Pancreas (tissue), 10 donors: ENCODE measurements at regions not wholly inside any gene's neighbourhood (a gene's known extent, or its start where the extent isn't known, plus 50 kb on each side); places are given as distances from the start of the nearest gene placed in this dataset.
"Not testable (repeated sequence)": the region's sequence is repeated elsewhere in the genome, so short reads cannot be mapped to it uniquely, and the experiment has no call there.

Source experiments
- ATAC-seq, 4 donors: fragments of 200-7000 bp; cut with Tn5 transposase; one replicate each; pipeline versions ENCODE4 v1.8.0 to v1.9.1; 2020; ENCODE audit warnings: mild to moderate bottlenecking in 4 of 4, moderate library complexity in 4 of 4
- DNase-seq, 6 donors: peaks; one replicate each; pipeline ENCODE4 v3.0.0-alpha.2; 2020
- FAIRE-seq: peaks from 2 replicates; lab custom pipeline; 2012; peaks lifted over from hg19 to GRCh38; lab: Jason Lieb, UNC
- H3K27ac ChIP-seq, 4 donors: fragments of 200-600 bp; sonication (generic); 1 replicate in 3 of 4; 2 replicates in 1 of 4; pipeline versions ENCODE4 v1.5.0 to v1.8.0; 2020
- H3K27me3 ChIP-seq, 4 donors: fragments of 200-600 bp; one replicate each; pipeline ENCODE4 v1.8.0; 2021
- H3K36me3 ChIP-seq, 3 donors: fragments of 200-600 bp; sonication (generic) in 1 of 3; one replicate each; pipeline versions ENCODE4 v1.5.0 to v1.8.0; 2020 to 2021
- H3K4me1 ChIP-seq, 3 donors: fragments of 200-600 bp; one replicate each; pipeline ENCODE4 v1.8.0; 2021
- H3K4me3 ChIP-seq, 4 donors: fragments of 200-600 bp; sonication (generic) in 2 of 4; one replicate each; pipeline versions ENCODE4 v1.5.0 to v1.8.0; 2020 to 2021
- H3K9me3 ChIP-seq, 4 donors: fragments of 200-600 bp; one replicate each; pipeline ENCODE4 v1.8.0; 2021
- CTCF ChIP-seq, 4 donors: fragments of 200-600 bp; sonication (generic) in 3 of 4; IDR thresholded peaks; one replicate each; pipeline versions ENCODE4 v1.5.0 to v1.8.0; 2021; ENCODE audit warnings: antibody characterized with exemption in 4 of 4
- WGBS, 2 donors: extraction: QIAGEN DNeasy Blood & Tissue Kit; methylation state at CpG; one replicate each; pipeline ENCODE4 v1.1.7; 2013; 5-methylcytosine and 5-hydroxymethylcytosine counted together
- intact Hi-C, 3 donors: fragments of 100-400 bp; cut with DNase I; formaldehyde crosslinking; loops; one replicate each; pipeline versions ENCODE4 v1.11.1 to v1.14.2; 2022
- donor health status: healthy with polysubstance abuse.
- donor health status: DM: no; HTN: no; CAD: no; lungs with moderate emphysema.
- donor health status: DM: no; HTN: no; CAD: no.
- donor health status: control.
- donor health status: control.
- donor health status: Bipolar disorder and iron deficiency.
- donor health status: DM: yes; HTN: yes; CAD: no.
- donor health status: DM: no; HTN: no; CAD: no.
- donor health status: DM: no; HTN: no; CAD: no.
- donor health status: DM: yes; HTN: yes; CAD: no.

GRCh38 chr3:18086760-18087159, 338.4 kb downstream of the SATB1 start:
- FAIRE-seq (no peak), ATAC-seq (no peak), DNase-seq (no peak)
- Histone ChIP-seq H3K9me3 (no peaks in the 10 kb centered on the region), H3K4me3 (no peak overlapping the region), H3K36me3 (no peaks in the 10 kb centered on the region), H3K27me3 (no peaks in the 10 kb centered on the region), H3K27ac (no peak overlapping the region), H3K4me1 (no peaks in the 10 kb centered on the region)
- TF ChIP-seq CTCF (IDR thresholded peaks at IDR 0.05) = no peak
- WGBS, 2 donors = 53 to 56% methylated on average over 5 of the region's 5 CpGs
- intact Hi-C loops = no loop called here

DNA sequence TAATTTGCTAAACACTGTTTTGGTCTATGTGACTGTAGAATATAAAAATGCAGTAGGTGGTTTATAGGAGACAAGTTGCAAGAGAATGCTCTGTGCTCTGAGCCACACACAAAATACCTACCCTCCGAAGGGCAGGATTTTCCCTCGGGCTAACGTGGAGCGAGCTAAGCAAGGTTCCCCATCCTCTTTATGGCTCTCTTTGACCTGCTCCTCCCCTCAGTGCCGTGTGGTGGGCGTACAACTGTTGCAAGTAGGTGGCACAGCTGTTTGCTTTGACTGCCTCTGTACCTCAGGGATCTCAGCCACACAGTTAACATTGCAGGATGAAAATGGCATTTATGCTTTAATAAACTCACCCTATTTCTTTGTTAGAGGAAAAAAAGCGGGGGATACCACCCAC, 339.1 kb downstream of the SATB1 start:
- no peak for ATAC-seq
- Histone ChIP-seq H3K27ac (no peak overlapping the region), H3K4me3 (no peak overlapping the region), H3K36me3 (no peaks in the 10 kb centered on the region), H3K4me1 (no peaks in the 10 kb centered on the region), H3K9me3 (no peaks in the 10 kb centered on the region), H3K27me3 (no peaks in the 10 kb centered on the region)
- no peak for DNase-seq
- no peak for TF ChIP-seq CTCF (IDR thresholded peaks at IDR 0.05)
- no peak for FAIRE-seq
- 74 to 76% methylated on average over 7 of the region's 7 CpGs for WGBS, 2 donors
- intact Hi-C loops = no loop called here

GRCh38 chr3:18085429-18085828, 339.7 kb downstream of the SATB1 start:
- H3K27ac ChIP-seq = no peak overlapping the region
- ATAC-seq = no peak
- no peak for FAIRE-seq
- no peaks in the 10 kb centered on the region for H3K4me1 ChIP-seq
- H3K9me3 ChIP-seq = no peaks in the 10 kb centered on the region
- no peak for TF ChIP-seq CTCF (IDR thresholded peaks at IDR 0.05)
- H3K27me3 ChIP-seq = no peaks in the 10 kb centered on the region
- H3K4me3 ChIP-seq = no peak overlapping the region
- no peak for DNase-seq
- intact Hi-C loops = no loop called here
- 73 to 83% methylated on average over 4 of the region's 4 CpGs for WGBS, 2 donors
- H3K36me3 ChIP-seq = no peaks in the 10 kb centered on the region

DNA sequence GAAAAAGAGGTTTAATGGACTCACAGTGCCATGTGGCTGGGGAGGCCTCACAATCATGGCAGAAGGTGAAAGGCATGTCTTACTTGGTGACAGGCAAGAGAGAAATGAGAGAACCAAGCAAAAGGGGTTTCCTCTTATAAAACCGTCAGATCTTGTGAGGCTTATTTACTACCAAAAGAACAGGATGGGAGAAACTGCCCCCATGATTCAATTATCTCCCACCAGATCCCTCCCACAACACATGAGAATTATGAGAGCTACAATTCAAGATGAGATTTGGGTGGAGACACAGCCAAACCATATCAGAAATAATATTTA, 340.8 kb upstream of the TBC1D5 start:
- H3K27me3 ChIP-seq, H3K36me3 ChIP-seq, H3K27ac ChIP-seq, FAIRE-seq, H3K9me3 ChIP-seq, ATAC-seq, intact Hi-C loops, H3K4me1 ChIP-seq, H3K4me3 ChIP-seq, DNase-seq: not testable (repeated sequence)
- 85 to 93% methylated on average over 1 of the region's 1 CpG for WGBS, 2 donors

DNA sequence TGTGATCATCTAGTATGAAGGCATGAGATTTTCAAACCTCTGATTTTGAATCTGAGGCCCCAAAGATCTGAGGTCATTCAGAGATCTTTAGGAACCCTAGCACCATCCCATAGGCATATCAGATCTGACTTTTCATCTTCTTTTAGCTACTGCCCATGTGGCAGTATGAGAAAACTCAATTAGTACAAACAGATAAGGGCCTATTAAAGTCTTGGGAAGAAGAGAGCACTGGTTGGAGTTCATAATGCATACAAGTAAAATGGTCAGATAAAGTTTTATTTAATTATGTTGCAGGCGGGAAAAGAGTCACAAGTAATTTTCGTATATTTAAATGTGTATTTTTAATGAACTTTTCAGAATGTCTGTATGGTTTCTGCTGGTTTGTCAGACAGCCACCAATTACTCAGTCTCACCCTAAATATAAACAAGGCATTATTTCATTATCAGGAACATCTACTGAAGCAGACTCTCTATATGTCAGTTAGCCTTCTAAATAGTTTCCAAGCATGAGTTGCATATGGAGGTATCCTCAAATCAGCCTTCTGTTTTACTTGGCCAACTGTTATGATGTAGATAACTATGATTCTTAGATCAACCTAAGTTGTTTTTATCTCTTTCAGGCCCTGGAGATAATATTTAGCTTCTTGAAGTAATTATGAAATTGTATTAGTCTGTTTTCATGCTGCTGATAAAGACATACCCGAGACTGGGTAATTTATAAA, 340.3 kb upstream of the TBC1D5 start:
- Histone ChIP-seq H3K27me3 (no peaks in the 10 kb centered on the region), H3K9me3 (no peaks in the 10 kb centered on the region), H3K36me3 (no peaks in the 10 kb centered on the region), H3K27ac (no peak overlapping the region), H3K4me3 (no peak overlapping the region), H3K4me1 (no peaks in the 10 kb centered on the region)
- TF ChIP-seq CTCF (IDR thresholded peaks at IDR 0.05) = no peak
- intact Hi-C loops = no loop called here
- DNase-seq (no peak), ATAC-seq (no peak), FAIRE-seq (no peak)
- 85 to 91% methylated on average over 3 of the region's 3 CpGs for WGBS, 2 donors
